H9 (cell line): ENCODE measurements at regions not wholly inside any gene's neighbourhood (a gene's known extent, or its start where the extent isn't known, plus 50 kb on each side); places are given as distances from the start of the nearest gene placed in this dataset.
A peak's percentile ranks its signal among the peaks of the same experiment; 100 is the strongest.

ENCODE experiments used
- DNase-seq: peaks from one replicate; pipeline ENCODE4 v3.0.0-alpha.2; 2017
- H2AFZ ChIP-seq: one replicate; pipeline ENCODE4 v1.6.1; 2013; ENCODE audit warnings: mild to moderate bottlenecking, low read length, control low read depth, moderate library complexity
- H2AK5ac ChIP-seq: 2 replicates; pipeline ENCODE4 v1.6.1; 2013; ENCODE audit warnings: low read length, control low read depth, mixed read lengths; ENCODE audit not compliant: insufficient read length
- H2BK120ac ChIP-seq: one replicate; pipeline ENCODE4 v1.6.1; 2013; ENCODE audit warnings: low read depth, mild to moderate bottlenecking, low read length, control low read depth, inconsistent platforms; ENCODE audit not compliant: poor library complexity, severe bottlenecking
- H2BK12ac ChIP-seq: 2 replicates; pipeline ENCODE4 v1.6.1; 2013; ENCODE audit warnings: low read length, control low read depth, mixed read lengths, low read depth; ENCODE audit not compliant: insufficient read length
- H2BK15ac ChIP-seq: 2 replicates; pipeline ENCODE4 v1.6.1; 2013; ENCODE audit warnings: low read depth, low read length, control low read depth
- H2BK20ac ChIP-seq: one replicate; pipeline ENCODE4 v1.6.1; 2013; ENCODE audit warnings: low read depth, mild to moderate bottlenecking, low read length, control low read depth, inconsistent platforms; ENCODE audit not compliant: poor library complexity, severe bottlenecking
- H2BK5ac ChIP-seq: 2 replicates; pipeline ENCODE4 v1.6.1; 2013; ENCODE audit warnings: low read length, control low read depth, mixed read lengths; ENCODE audit not compliant: insufficient read length
- H3K14ac ChIP-seq: 2 replicates; pipeline ENCODE4 v1.6.1; 2013; ENCODE audit warnings: low read length, control low read depth; ENCODE audit not compliant: insufficient read depth
- H3K18ac ChIP-seq: 2 replicates; pipeline ENCODE4 v1.6.1; 2013; ENCODE audit warnings: low read depth, mild to moderate bottlenecking, mixed read lengths, low read length, control low read depth; ENCODE audit not compliant: insufficient read length
- H3K23ac ChIP-seq: 2 replicates; pipeline ENCODE4 v1.6.1; 2013; ENCODE audit warnings: low read length, control low read depth, mixed read lengths, low read depth; ENCODE audit not compliant: insufficient read length
- H3K23me2 ChIP-seq: 2 replicates; pipeline ENCODE4 v1.6.1; 2013; ENCODE audit warnings: low read depth, mild to moderate bottlenecking, mixed read lengths, low read length, control low read depth; ENCODE audit not compliant: insufficient read length, poor library complexity, severe bottlenecking
- H3K27ac ChIP-seq: 2 replicates; pipeline ENCODE4 v1.5.1; 2013; ENCODE audit warnings: low read length, control low read depth, mixed read lengths, low read depth; ENCODE audit not compliant: insufficient read length
- H3K27me3 ChIP-seq: 2 replicates; pipeline ENCODE4 v1.6.1; 2013; ENCODE audit warnings: low read length, control low read depth, inconsistent platforms; ENCODE audit not compliant: insufficient read depth
- H3K4ac ChIP-seq: 2 replicates; pipeline ENCODE4 v1.6.1; 2013; ENCODE audit warnings: low read depth, mild to moderate bottlenecking, control low read depth, inconsistent platforms, low read length, moderate library complexity
- H3K4me1 ChIP-seq: 2 replicates; pipeline ENCODE4 v1.6.1; 2013; ENCODE audit warnings: low read length, control low read depth, inconsistent platforms; ENCODE audit not compliant: insufficient read depth
- H3K4me2 ChIP-seq: 2 replicates; pipeline ENCODE4 v1.6.1; 2013; ENCODE audit warnings: low read length, control low read depth, mixed read lengths; ENCODE audit not compliant: insufficient read length, insufficient read depth
- H3K56ac ChIP-seq: 2 replicates; pipeline ENCODE4 v1.6.1; 2013; ENCODE audit warnings: low read depth, mild to moderate bottlenecking, mixed read lengths, low read length, control low read depth; ENCODE audit not compliant: insufficient read length
- H3K79me1 ChIP-seq: 2 replicates; pipeline ENCODE4 v1.6.1; 2013; ENCODE audit warnings: low read depth, mild to moderate bottlenecking, moderate library complexity, low read length, control low read depth, inconsistent platforms; ENCODE audit not compliant: insufficient read depth, poor library complexity, severe bottlenecking
- H3K79me2 ChIP-seq: 2 replicates; pipeline ENCODE4 v1.6.1; 2013; ENCODE audit warnings: low read length, control low read depth, inconsistent platforms; ENCODE audit not compliant: insufficient read depth
- H3K9ac ChIP-seq: 2 replicates; pipeline ENCODE4 v1.6.1; 2013; ENCODE audit warnings: low read length, control low read depth, mixed read lengths; ENCODE audit not compliant: insufficient read length; ENCODE audit errors: extremely low read depth
- H3K9me3 ChIP-seq: one replicate; pipeline ENCODE4 v1.6.1; 2013; ENCODE audit warnings: low read depth, low read length, inconsistent platforms; ENCODE audit not compliant: control insufficient read depth
- H3T11ph ChIP-seq: one replicate; pipeline ENCODE4 v1.6.1; 2013; ENCODE audit warnings: mild to moderate bottlenecking, low read length, control low read depth, inconsistent platforms
- H4K20me1 ChIP-seq: one replicate; pipeline ENCODE4 v1.6.1; 2013; ENCODE audit not compliant: control insufficient read depth, insufficient read length, insufficient read depth
- H4K5ac ChIP-seq: 2 replicates; pipeline ENCODE4 v1.6.1; 2013; ENCODE audit warnings: low read depth, mild to moderate bottlenecking, mixed read lengths, low read length, control low read depth; ENCODE audit not compliant: insufficient read length
- H4K8ac ChIP-seq: replicated peaks from 2 replicates; pipeline ENCODE4 v1.6.1; 2013; ENCODE audit warnings: low read length, control low read depth, mixed read lengths, low read depth; ENCODE audit not compliant: insufficient read length
- H4K91ac ChIP-seq: 2 replicates; pipeline ENCODE4 v1.6.1; 2013; ENCODE audit warnings: low read depth, mild to moderate bottlenecking, moderate library complexity, mixed read lengths, low read length, control low read depth; ENCODE audit not compliant: insufficient read length
- H3K27ac Mint-ChIP-seq, 3 experiments: 2 replicates in 2 of 3; 3 replicates in 1 of 3; pipeline ENCODE4 v1.8.0; 2020 to 2021; ENCODE audit warnings: mixed read lengths in 3 of 3, mild to moderate bottlenecking in 1 of 3, moderate library complexity in 1 of 3
- H3K27me3 Mint-ChIP-seq: 2 replicates; pipeline ENCODE4 v1.8.0; 2021; ENCODE audit warnings: low read depth, mild to moderate bottlenecking, moderate library complexity, mixed read lengths
- H3K36me3 Mint-ChIP-seq, 3 experiments: 2 replicates in 2 of 3; 3 replicates in 1 of 3; pipeline ENCODE4 v1.8.0; 2020 to 2021; ENCODE audit warnings: low read depth in 3 of 3, mixed read lengths in 3 of 3; ENCODE audit not compliant: insufficient read depth in 1 of 3
- H3K4me1 Mint-ChIP-seq, 2 experiments: 2 replicates each; pipeline ENCODE4 v1.8.0; 2020; ENCODE audit warnings: mixed read lengths in 2 of 2
- H3K4me3 Mint-ChIP-seq, 2 experiments: 2 replicates in 1 of 2; 3 replicates in 1 of 2; pipeline ENCODE4 v1.8.0; 2020 to 2021; ENCODE audit warnings: mild to moderate bottlenecking in 2 of 2, mixed read lengths in 2 of 2, moderate library complexity in 1 of 2
- H3K9me3 Mint-ChIP-seq, 2 experiments: 2 replicates in 1 of 2; 3 replicates in 1 of 2; pipeline ENCODE4 v1.8.0; 2020; ENCODE audit warnings: mild to moderate bottlenecking in 2 of 2, mixed read lengths in 2 of 2, moderate library complexity in 1 of 2
- CTCF ChIP-seq: fragments of 200-600 bp; sonication (generic); conservative IDR thresholded peaks from 3 replicates; pipeline ENCODE4 v1.8.0; 2021; ENCODE audit warnings: antibody characterized with exemption, mild to moderate bottlenecking
- WGBS: extraction: QIAGEN DNeasy Blood & Tissue Kit; methylation state at CpG from one replicate; pipeline ENCODE4 v1.1.7; 2013; ENCODE audit warnings: missing lambda C conversion rate, low lambda C conversion rate, mixed read lengths; ENCODE audit not compliant: insufficient read length; ENCODE audit errors: extremely low coverage; 5-methylcytosine and 5-hydroxymethylcytosine counted together

GRCh38 chr7:113294750-113295149, 176.4 kb upstream of the SMIM30 start:
- no peak overlapping the region for H4K5ac ChIP-seq
- no peak overlapping the region for H3K27ac ChIP-seq
- no peak overlapping the region for H3K23ac ChIP-seq
- no peak overlapping the region for H3K4me2 ChIP-seq
- no peaks in the 10 kb centered on the region for H3K9me3 ChIP-seq
- no peak overlapping the region for H3K4ac ChIP-seq
- no peaks in the 10 kb centered on the region for H3K4me1 Mint-ChIP-seq
- H3K9ac ChIP-seq: no peak overlapping the region
- no peak overlapping the region for H3K18ac ChIP-seq
- no peak overlapping the region for H3K56ac ChIP-seq
- no peak overlapping the region for H2BK15ac ChIP-seq
- H2AFZ ChIP-seq: no peak overlapping the region
- H3K79me2 ChIP-seq: no peaks in the 10 kb centered on the region
- H3T11ph ChIP-seq: no peak overlapping the region
- H3K4me3 Mint-ChIP-seq: no peak overlapping the region
- TF ChIP-seq CTCF: no peak
- 0 out of 2 replicates have a peak overlapping the region, but pooled peaks have one; percentile 31 for H3K14ac ChIP-seq
- WGBS: no CpG with 5 or more reads among the region's 3 CpGs
- no peak overlapping the region for H2BK12ac ChIP-seq
- no peak for DNase-seq
- no peaks in the 10 kb centered on the region for H3K4me1 ChIP-seq
- H3K27me3 Mint-ChIP-seq: 0 out of 2 replicates have a peak, but pooled peaks cover 1% of the 10 kb centered on the region
- no peaks in the 10 kb centered on the region for H4K20me1 ChIP-seq
- peaks cover 0 to 5% of the 10 kb centered on the region in 2 experiments; a peak in 1 of 5 replicates for H3K9me3 Mint-ChIP-seq
- no peaks in the 10 kb centered on the region for H3K27me3 ChIP-seq
- H3K79me1 ChIP-seq: no peaks in the 10 kb centered on the region
- H3K36me3 Mint-ChIP-seq: no peaks in the 10 kb centered on the region
- H2AK5ac ChIP-seq: no peak overlapping the region
- no peak overlapping the region for H2BK5ac ChIP-seq
- no peak overlapping the region for H4K8ac ChIP-seq
- H4K91ac ChIP-seq: no peak overlapping the region
- no peak overlapping the region for H3K27ac Mint-ChIP-seq
- no peak overlapping the region for H2BK120ac ChIP-seq
- H2BK20ac ChIP-seq: no peak overlapping the region
- no peaks in the 10 kb centered on the region for H3K23me2 ChIP-seq
